Renal cortex interstitium (tissue), 11 donors: ENCODE measurements at regions not wholly inside any gene's neighbourhood (a gene's known extent, or its start where the extent isn't known, plus 50 kb on each side); places are given as distances from the start of the nearest gene placed in this dataset.
"Not testable (repeated sequence)": the region's sequence is repeated elsewhere in the genome, so short reads cannot be mapped to it uniquely, and the experiment has no call there.

Source experiments
- DNase-seq, 11 donors: peaks; one replicate each; pipeline ENCODE4 v3.0.0-alpha.2; 2013; ENCODE audit warnings: low read depth in 9 of 11, low spot score in 4 of 11; ENCODE audit errors: extremely low read depth in 1 of 11

DNA sequence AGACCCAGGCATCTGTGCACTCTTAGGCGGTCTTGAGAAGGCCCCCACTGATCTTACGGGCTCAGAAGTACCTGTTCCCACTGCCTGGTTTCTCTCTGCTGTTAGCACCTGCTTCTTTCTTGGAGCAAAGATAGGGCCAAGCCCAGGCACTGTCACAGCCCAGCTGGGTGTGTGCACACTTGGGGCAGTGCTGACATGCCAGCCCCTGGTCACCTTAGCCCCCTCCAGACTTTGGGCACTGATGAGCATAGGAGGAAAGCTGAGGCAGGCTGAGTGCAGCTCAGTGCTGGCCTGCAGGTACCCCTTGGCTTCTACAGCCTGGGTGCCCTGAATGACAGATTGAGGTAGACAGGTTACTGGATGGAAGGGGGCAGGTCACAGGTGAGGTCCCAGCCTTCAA, 105.7 kb upstream of the AHI1 start:
- no peak for DNase-seq

- DNase-seq, result no peak
Observed at GRCh38 chr6:135604035-135604860, 106.7 kb upstream of the AHI1 start.

GRCh38 chr6:135605278-135605790, 107.8 kb upstream of the AHI1 start:
- no peak for DNase-seq

DNA sequence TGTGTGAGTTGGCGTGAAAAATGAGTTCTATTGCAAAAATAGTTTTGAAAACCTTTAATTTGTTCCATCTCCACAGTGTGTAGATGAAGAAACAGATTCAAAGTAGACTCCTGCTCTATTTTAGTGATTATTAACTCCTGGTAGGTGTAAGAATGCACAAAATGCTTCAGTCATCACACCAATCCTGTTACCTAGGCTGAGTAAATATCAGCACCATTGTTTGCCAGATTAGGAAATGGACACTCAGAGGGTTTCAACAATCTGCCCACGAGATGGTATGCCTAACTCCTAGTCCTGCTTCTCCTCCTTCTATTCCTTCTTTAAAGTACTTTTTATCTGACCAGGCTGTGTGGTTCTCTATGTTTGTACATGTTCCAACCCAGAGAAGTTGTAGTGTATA, 108.9 kb upstream of the AHI1 start:
- DNase-seq, result no peak

DNA sequence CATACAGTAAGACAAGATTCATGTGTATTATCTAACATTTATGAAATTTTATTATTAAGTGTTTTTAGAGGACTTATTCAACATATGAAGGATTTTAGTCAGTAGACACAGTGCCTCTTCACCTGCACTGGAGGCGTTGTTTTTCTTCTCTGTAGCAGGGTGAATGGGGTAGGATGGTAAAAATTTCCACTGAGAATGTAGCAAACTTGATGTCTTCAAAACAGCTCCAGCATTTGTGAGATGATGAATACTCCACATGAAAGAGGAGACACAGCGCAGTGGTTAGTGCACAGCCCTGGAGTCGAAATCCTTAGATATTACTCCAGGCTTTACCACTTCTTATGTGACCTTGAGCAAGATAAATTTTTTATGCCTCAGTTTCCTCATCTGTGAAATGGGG, 110.5 kb upstream of the AHI1 start:
- no peak for DNase-seq

DNA sequence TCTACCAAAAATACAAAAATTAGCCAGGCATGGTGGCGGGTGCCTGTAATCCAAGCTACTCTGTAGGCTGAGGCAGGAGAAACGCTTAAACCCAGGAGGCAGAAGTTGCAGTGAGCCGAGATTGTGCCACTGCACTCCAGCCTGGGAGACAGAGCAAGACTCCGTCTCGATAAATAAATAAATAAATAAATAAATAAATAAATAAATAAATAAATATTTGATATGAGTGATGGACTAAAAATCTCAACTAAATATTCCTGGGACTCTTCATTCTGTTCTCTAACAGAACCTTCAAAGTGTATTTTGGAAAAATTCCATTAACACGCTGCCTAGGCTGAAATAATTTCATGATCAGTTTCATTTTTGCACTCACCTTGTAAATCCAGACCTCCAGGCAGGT, 112.7 kb upstream of the AHI1 start:
- not testable (repeated sequence) for DNase-seq

- no peak for DNase-seq
Observed at GRCh38 chr6:135616655-135617054, 119.1 kb upstream of the AHI1 start.

DNA sequence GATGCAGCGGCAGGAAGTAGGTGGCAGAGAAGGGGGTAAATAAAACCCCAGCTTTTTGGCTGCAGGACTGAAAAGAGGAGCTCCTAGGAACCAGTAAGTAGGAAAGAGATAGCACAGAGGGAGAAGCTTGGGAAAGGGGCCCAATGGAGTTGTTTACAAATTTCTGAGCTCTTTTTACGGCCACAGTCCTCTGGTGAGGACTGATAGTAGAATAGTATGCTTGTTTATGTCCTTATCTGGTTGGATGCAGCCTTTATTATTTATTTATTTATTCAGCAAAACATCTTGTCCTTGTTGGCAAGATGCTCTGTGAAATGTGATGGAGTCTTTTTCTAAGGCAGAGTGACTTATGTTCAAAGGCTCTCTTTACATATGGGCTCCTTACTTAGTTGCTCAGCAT, 119.7 kb upstream of the AHI1 start:
- DNase-seq, result no peak

DNA sequence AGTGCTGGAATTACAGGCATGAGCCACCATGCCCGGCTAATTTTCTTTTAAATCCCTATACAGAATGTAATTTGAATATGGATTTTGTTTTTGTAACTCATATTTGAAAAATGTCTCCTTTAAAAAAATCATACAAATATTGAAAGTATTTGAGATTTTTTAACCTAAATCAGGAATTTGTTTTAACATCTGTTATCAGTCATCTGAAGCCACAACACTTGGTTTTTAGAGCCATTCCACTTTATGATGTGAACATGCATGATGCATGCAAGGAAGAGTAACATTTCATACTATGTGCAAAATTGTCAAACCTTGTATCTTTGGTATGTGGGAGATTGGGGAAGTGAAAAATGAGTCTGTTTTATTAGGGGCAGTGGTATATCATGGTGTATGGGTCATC, 124.5 kb upstream of the AHI1 start:
- DNase-seq, result no peak

DNA sequence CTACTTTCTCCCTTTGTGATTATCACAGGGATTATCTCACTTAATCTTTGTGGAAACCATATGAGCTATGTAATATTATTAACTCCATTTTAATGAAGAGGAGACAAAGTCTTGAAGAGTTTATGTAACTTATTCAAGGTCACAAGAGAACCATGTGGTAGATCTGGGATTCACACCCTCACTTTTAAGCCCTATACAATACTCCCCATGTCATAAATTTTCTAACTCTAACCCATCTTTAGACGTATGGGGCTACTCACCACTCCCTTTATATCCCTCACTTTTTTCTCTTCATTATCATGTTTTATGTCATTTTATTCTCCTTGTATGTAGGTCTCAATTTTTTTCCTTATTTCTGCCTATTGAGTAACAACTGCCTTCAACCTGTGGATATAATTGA, 126.4 kb upstream of the AHI1 start:
- no peak for DNase-seq

DNA sequence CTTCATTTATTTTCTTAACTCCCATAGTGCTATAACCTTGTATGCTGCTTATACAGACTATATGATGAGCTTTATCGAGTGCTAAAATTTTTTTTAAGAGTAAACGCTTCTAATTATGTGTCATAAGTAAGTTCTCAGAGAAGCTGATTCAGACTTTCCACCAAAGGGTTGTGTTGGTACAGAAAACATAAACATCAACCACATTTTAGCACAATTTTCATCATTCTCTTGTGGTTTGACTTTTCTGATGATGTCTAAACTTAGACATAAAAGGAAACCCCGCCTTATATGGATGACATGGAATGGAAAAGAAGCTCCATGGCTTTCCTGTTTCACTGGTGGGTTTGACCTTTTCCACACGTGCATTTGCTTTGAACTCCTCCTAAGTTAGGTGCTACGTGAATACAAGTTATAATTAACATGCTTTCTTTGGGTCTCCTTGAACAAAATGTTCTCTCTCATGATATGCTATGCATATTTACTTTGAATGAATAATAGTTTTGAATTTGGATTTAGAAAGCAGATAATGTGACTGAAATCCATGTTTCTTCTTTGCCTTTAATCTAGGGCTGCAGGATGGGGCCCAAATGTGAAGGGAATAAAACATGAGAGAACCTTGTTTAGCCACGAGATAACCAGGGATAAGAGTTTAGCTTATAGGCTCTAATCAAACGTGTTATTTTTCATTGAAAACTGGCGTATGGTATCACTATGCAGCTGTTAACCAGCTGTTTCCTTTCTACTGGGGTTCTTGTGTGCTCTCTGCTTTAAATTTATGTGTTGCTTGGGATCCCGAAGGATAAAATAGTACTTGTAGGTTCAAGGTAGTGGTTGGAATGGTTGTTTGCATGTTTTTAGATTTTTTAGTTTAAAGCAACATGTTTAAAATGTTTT, 127.1 kb upstream of the AHI1 start:
- DNase-seq, result no peak

DNA sequence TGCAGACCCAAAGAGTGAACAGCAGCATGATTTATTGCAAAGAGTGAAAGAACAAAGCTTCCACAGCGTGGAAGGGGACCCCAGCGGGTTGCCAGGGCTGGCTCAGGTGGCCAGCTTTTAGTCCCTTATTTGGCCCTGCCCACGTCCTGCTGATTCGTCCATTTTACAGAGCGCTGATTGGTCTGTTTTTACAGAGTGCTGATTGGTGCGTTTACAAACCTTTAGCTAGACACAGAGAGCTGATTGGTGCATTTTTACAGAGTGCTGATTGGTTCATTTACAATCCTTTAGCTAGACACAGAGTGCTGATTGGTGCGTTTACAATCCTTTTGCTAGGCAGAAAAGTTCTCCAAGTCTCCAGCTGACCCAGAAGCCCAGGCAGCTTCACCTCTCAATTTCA, 128.5 kb upstream of the AHI1 start:
- not testable (repeated sequence) for DNase-seq

DNA sequence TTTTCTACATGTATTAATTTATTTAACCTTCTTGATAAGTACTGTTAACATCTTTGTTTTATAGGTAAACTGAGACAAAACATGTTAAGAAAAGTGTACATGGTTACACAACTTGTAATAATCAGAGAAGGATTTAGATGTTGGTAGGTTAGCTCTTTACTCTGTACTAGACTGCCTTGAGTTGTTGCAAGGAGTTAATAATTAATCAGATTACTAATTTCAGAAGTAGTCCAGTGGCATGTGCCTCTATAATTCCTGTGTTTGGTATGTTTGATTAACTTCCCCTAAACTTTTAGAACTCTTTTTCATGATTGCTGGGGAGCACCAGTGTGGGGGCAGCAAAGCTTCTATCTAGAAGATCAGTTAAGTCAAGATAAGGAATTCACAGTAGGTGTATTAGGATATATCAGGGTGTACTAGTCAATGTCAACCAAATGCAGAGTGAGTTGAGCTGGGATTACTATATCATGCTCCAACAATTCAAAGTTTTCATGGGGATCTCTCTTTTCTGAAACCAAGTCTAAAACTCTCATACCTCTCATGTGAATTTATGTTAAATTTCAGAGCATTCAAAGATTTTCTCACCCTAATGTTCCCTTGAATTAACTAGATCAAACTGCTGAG, 129.7 kb upstream of the AHI1 start:
- no peak for DNase-seq

GRCh38 chr6:135630789-135631376, 133.3 kb upstream of the AHI1 start:
- DNase-seq, result no peak

GRCh38 chr6:135631821-135632220, 134.3 kb upstream of the AHI1 start:
- DNase-seq, result no peak

DNA sequence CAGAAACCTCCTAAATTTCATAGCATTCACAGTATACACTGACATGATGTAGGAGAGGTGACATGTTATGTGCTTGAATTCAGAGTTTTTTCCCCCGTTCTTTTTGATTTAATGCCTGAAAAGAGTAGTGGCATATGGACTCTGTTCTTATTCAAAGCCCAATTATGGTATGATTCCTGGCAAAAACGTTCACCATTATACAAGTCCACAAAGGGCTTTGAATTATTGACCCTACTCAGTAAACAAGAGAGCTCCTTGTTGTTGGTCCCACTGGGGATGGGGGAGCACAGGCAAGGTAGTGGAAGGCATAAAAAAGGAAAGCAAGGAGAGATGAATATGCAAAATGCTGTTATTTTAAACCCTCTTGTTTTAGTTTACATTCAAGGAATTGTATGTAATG, 136.0 kb upstream of the AHI1 start:
- no peak for DNase-seq

- no peak for DNase-seq
Observed at GRCh38 chr6:135637701-135638100, 140.2 kb upstream of the AHI1 start.

GRCh38 chr6:135638108-135638507, 140.6 kb upstream of the AHI1 start:
- no peak for DNase-seq

DNA sequence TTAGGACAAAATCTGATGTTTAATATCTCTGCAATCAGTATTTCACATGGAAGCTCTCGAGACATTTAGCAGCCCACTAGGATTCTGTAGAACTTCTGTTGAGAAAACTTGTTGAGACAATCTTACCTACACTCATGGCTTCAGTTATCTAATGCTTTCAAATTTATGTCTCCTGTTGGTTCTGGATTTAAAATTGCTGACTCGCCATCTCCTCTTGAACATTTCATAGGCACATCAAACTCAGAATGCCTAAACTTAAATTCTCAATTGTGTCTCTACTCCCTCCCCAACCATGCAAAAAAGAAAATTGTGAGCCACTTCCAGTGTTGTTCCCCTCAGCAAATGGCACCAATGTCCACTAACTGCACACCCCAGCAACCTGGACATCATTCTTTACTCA, 142.5 kb upstream of the AHI1 start:
- DNase-seq, result no peak
